HG02970 (cell line): ENCODE measurements at regions not wholly inside any gene's neighbourhood (a gene's known extent, or its start where the extent isn't known, plus 50 kb on each side); places are given as distances from the start of the nearest gene placed in this dataset.
"Not testable (repeated sequence)": the region's sequence is repeated elsewhere in the genome, so short reads cannot be mapped to it uniquely, and the experiment has no call there.

Experiments used
- ATAC-seq: cut with Tn5 transposase; IDR thresholded peaks from one replicate; pipeline ENCODE4 v1.9.1; 2021; ENCODE audit warnings: mild to moderate bottlenecking, moderate library complexity, moderate number of reproducible peaks; ENCODE audit not compliant: unreplicated experiment, low FRiP score

DNA sequence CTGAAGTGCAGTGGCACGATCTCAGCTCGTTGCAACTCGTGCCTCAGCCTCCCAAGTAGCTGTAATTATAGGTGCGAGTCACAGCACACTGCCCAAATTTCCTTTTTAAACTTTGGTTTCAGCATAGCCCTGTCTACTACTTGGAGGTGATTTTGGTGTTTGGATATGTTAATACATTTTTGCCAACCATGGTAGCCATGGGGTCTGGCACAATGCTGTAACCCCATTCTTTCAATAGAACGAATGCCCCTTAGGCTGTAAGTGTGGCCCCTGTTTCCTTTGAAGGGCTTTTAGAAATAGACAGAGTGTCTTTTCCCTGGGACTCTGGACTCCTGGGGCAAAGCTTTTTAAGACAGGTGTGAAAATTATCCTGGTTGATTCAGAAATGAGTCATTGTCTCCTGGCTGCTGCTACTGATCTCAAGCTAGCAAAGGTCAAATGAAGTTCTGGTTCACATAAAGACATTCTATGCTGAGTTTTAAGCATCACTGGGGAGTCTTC, 141.1 kb upstream of the RUNX1 start:
- no peak for ATAC-seq

DNA sequence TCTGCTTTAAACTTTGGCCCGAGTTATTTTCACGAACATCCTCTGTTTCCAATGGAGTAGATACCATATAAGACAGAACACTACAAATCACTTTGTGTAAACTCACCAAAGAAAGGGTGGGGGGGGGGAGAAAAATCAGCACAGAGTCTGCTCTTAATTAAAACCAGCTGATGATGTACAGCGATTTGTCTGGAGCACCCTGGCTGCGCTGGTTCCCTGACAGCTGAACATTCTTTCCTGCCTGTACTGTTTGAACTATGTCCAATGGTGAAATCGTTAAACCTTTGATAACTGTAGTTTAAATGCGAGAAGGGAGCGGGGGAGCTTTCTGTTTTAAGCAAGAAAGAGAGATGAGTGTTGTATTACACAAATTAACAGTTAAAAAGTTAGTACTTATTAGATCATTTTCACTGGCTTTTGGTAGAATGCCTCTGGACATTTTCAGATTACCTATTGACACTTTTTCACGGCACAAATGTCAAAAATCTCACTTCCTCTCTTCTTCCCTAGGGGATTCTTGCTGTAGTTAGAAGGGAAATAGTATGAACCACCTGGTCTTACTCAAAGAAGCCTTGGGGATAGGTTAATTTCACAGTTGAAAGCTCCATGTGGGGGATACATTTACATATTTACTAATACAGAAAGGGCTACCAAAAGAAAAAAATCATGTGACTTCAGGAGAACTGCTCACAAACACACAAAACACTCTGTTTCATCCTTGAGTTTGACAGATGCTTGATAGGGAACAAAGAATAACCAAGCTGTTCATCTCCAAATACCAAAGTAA, 140.2 kb upstream of the RUNX1 start:
- peak; percentile 88 for ATAC-seq

DNA sequence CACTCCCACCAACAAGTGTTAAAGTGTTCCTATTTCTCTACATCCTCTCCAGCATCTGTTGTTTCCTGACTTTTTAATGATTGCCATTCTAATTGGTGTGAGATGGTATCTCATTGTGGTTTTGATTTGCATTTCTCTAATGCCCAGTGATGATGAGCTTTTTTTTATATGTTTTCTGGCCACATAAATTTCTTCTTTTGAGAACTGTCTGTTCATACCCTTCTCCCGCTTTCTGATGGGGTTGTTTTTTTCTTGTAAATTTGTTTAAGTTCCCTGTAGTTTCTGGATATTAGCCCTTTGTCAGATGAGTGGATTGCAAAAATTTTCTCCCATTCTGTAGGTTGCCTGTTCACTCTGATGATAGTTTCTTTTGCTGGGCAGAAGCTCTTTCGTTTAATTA, 134.3 kb upstream of the RUNX1 start:
- not testable (repeated sequence) for ATAC-seq

DNA sequence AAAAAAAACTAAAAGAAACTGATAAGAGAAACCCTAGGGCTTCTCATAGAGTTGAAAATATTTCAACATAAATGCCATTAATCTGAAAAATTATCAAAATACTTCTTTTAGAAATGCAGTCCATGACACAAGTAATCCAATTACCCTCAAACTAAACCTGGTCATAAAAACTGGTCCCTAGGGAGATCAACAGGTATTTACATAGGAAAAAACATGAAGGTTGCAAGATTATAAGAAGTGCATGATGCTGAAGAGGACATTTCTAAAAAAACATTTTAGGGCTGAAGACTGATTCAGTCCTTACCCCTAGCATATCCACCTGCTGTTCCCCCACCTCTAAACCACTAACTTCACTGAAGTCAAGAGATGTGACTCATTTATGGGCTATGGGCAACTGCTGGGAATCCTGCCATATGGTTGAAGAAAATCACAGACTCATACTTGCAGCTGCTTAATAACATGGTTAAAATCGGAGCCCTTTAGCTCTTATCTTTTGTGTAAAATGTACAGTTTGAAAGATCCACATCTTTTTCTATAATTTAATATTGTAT, 131.0 kb upstream of the RUNX1 start:
- no peak for ATAC-seq

DNA sequence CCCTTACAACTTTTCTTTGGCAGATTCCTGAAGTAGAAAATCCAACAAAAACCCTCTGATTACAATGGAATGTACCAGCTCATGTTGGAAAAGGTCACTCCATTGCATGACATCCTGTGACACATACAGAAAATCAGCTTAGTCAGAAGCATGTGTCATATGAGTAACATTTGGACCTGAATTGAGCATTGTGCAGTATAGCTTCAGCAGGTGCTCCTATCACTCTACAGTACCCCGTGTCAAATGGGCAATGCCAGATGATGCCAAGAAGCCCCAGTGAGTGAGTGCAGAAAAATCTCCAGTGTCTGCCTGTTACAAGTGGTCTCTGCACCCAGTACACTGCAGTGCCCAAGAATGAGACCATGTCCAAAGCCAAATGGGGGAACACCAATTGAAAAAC, 129.7 kb upstream of the RUNX1 start:
- no peak for ATAC-seq

DNA sequence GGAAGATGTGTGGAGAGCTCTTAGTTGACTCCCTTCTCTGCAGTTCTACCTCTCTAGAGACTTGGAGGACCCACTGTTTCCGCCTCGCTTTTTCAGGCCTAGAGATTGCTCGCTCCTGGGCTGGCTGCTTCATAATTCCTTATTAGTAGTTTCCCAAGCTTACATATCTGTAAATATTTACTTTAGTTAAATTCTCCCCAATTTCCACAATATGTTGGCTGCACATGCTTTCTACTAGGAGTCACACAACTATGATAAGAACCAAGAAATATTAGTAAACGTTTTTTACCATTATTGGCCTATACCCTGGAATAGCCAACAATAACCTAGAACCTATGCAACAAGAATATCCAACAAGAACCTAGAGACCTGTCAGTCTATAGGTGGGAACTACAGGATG, 129.0 kb upstream of the RUNX1 start:
- ATAC-seq = no peak

DNA sequence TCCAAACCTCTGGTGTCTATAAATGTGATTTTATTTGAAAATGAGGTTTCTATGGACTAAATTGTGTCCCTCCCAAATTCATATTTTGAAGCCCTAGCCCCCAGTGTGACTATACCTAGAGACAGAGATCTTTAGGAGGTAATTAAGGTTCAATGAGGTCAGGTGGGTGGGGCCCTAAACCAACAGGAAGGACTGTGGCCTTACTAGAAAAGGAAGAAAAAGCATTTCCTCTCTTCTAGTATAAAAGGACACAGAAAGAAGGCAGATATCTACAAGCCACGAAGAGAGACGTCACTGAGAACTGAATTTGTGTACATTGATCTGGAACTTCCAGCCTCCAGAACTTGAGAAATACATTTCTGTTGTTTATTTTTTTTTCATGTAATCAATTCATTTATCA, 123.1 kb upstream of the RUNX1 start:
- no peak for ATAC-seq

DNA sequence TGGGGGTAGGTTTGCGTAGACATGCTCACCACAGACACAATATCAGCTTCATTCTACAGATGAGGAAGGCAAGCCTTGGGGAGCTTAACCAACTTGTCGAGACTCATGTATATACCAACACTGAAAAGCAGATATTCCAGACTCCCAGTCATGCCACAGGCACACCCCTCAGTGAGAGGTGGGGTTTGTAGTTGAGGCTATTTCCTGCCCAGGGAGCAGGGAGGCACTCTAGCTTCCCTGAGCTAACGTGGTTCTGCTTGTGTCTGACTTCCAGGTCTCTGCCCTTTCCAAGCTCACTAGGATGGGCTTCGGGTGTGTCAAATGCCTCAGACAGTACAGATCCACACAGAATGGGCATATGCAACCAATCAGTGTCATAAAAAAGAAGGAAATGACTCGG, 122.3 kb upstream of the RUNX1 start:
- ATAC-seq = no peak

DNA sequence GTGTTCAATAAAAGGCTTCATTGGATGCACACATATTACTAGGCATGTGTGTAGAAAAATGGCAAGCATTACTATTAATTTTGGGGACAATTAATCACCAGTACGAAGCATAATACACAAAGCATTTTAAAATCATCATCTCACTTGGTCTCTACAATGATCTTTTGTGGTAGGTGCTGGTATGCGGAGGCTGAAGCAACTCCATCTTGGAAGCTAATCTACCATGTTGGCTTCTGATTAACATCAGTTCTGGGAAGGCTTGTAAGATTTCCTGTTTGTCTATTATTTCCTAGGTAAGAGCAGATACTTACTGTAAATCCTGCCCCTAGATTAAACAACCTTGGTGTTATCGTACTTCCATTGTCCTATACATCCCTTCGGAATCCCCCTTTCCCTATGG, 121.7 kb upstream of the RUNX1 start:
- no peak for ATAC-seq

DNA sequence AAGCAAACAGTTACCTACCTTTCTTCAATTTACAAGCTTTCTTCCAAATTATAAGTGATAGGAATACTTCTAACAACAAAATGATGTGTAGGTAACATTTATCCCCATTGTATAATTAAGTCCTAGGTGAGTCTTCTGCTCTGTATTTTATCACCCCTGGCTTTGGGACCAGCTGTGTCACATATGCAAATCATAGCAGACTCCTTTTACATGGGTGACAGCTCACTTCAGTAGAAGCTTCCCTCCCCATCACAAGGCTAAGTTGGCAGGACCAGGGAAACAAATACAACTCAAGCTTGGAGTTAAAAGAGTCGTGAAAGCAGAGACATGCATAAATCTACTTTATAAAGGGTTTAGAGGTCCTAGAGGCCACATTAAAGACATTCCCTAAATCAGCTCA, 121.1 kb upstream of the RUNX1 start:
- no peak for ATAC-seq

DNA sequence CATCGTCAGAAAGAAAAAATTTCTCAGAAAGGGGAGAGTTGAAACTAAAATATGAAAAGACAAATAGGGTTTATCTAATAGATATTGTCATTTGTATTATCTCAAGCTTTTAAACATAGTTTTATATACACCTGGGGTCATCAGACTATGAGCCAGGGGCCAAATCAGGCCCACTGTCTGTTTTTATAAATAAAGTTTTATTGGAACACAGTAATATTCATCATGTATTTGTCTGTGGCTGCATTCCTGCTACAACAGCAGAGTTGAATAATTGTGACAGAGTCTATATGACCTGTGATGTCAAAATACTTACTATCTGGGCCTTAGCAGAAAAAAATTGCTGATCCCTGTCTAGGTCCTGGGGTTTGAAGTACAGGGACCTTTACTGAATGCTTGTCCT, 120.5 kb upstream of the RUNX1 start:
- no peak for ATAC-seq

DNA sequence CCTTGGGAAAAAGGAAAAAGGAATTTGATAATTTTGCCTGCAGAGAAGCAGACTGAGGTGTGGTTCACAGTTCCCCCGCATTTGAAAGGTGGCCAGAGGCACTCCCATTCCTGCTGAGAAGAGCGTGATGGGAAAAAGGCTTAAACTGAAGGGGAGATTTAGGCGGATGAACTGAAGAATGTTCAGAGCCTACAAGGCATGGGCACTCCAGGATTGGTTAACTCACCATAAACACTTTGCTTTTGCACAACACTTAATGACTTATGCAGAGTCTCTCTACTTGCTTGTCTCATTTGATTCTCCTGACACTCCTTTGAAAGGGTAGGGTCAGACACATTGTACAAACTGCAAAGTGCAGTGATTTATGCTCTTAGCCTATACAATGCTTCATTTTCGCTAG, 119.6 kb upstream of the RUNX1 start:
- no peak for ATAC-seq

DNA sequence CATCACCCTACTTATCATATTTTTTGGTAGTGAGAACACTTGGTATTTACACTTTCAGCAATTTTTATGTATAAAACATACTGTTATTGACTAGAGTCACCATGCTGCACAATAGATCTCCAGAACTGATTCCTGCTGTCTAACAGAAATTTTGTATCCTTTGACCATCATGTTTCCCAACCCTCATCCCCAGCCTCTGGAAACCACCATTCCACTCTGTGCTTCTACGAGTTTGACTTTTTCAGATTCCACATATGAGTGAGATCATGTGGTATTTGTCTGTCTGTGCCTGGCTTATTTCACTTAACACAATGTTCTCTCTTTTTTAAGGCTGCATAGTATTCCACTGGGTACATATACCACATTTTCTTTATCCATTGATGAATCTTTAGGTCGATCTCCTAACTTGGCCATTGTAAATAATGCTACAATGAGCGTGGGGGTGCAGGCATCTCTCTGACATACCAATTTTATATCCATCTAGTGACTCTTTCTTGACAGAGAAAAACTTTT, 115.9 kb upstream of the RUNX1 start:
- no peak for ATAC-seq

DNA sequence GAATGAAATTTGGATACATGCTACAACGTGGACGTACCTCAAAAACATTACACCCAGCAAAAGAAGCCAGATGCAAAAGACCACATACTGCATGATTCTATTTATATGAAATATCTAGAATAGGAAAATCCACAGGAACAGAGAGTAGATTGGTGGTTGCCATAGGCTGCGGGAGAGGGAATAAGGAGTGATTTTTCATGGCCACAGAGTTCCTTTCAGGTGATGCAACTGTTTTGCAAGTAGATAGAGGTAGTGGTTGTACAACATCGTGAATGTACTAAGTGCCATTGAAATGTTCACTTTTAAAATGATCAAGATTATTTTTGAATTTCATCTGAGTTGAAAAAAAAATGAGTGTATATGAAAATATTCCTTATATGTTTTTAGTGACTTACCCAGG, 115.3 kb upstream of the RUNX1 start:
- no peak for ATAC-seq

DNA sequence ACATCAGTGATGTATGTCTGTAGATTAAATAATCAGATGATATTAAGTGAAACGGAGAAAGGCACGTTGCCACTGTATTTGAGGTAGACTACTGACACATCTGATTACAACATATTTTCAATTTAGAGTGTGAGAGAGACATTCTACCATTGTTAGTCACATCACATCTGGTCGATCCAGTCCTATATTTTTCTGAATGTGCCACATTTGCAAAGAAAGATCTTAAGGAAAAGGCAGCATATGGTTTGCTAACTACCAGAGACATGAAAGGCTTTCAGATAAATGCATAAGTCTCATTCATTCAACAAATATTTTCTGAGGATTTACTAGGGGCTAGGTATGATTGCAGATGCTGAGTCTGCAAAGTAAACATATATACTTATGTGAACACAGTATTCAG, 114.3 kb upstream of the RUNX1 start:
- ATAC-seq = no peak

DNA sequence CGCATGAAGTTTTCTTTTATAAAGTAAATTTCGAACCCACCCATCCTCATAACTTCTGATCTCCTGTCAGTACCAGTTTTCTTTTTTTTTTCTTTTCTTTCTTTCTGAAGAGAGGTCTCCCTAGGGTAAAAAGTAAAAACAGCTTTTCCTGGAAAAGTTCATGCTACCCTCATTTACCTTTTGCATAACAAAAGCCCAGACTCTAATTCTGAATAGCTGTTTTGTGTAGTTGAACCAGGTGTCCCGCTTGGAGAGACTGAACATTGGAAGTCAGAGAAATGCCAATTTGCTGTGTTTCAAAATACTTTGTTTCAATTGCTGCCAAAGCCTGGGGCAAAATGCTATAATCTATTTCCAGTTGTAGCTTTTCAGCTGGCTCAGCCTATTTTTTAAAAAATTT, 113.7 kb upstream of the RUNX1 start:
- no peak for ATAC-seq

DNA sequence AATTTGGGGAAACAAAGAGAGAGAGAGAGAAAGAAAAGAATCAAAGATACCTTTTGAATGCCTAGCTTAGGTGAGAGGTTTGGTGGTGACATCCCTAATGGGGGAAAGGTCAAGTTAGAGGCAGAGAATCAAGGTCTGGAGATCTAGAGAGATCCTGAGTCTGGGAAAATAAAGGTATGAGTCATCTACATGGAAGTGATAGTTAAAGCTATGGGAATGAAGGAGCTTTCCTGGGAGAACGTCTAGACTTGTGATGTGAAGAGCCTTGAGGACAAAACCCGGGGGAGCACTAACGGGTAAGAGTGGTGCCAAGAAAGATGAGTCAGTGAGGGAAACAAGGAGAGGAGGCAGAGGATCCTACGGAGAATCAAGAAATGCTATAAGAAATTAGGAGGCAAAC, 110.8 kb upstream of the RUNX1 start:
- ATAC-seq = no peak

DNA sequence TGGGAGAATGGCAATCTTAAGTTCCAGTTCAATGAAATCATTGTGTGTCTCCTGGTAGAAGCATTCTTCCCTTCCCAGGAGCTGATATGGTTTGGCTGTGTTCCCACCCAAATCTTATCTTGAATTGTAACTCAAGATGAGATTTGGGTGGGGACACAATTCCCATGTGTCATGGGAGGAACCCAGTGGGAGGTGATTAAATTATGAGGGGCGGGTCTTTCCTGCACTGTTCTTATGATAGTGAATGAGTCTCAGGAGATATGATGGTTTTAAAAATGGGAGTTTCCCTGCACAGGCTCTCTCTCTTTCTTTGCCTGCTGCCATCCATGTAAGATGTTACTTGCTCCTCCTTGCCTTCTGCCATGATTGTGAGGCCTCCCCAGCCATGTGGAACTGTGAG, 108.3 kb upstream of the RUNX1 start:
- ATAC-seq = not testable (repeated sequence)

DNA sequence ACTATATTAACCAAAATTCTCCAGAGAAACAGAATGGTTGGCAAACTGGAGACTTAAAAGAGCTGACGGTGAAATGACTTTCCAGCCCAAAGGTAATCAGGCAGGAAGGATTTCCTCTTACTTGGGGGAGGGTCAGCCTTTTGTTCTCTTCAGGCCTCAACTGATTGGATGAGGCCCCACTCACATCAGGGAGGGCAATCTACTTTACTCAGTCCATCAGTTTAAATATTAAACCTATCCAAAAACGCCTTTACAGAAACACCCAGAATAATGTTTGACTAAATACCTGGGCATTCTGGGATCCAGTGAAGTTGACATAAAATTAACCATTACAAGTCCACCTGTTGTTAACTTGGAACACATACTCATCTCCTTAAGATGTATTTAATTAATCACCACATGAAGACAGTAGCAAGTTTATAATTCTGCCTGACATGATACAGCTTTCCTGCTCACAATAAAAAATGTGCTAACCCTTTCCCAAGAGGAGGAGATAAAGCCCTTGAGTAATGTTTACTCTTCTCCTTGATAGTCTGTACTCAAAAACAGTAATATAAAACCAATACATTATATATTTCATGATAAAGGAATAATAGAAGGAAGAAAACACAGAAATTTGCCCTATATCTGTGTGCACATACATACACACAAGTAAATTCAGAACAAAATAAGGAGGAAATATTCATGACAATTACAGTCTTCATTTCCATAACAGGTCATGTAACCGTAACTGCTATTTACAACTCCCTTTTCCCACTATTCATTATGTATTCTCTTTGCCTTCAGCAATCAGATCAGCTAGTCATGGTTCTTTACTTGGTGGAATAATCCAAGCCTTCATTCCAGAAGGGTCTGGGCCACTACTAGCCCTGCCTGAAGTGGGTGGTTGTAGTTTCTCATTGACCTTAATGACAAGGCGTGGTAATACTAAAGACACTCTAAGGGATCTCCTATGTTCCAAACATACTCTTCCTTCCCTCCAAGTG, 107.5 kb upstream of the RUNX1 start:
- ATAC-seq = no peak

DNA sequence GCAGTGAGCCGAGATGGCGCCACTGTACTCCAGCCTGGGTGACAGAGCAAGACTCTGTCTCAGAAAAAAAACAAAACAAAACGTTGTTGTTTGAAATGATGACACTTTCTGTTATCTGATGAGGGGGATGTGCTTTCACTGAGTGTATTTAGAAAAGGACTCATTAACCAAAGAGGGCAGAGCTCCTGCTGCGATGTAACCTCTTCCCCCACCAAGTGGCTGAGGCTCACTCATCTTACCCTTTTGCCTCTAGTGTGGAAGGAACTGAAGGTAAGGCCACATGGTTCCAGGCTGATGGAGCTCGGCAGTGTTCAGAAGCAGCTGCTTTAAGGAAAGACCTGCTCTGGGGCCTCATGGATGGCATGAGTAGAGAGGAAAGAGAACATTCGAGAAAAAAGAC, 105.7 kb upstream of the RUNX1 start:
- ATAC-seq = no peak

DNA sequence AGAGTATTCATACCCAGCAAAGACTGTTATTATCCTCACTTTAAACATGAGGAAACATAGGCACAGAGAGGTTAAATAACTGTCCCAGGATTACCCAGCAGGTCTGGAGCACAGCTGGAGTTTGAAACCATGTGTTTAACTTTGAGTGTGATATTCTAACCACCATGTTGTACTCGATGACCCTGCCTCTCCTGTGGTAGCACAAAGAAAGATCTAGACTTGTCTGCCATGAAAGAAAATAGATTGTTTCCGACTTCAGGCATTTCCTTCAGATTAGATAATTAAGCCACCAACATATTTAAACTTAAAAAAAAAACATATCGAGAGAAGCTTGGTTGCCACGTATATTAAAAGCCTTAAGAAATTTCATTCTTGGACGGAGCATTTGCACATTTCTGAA, 104.6 kb upstream of the RUNX1 start:
- no peak for ATAC-seq
